KBM-7 (cell line): ENCODE measurements at regions not wholly inside any gene's neighbourhood (a gene's known extent, or its start where the extent isn't known, plus 50 kb on each side); places are given as distances from the start of the nearest gene placed in this dataset.

Experiments
- DNase-seq: peaks from one replicate; pipeline ENCODE4 v3.0.0-alpha.2; 2015
- in situ Hi-C: fragments of 300-500 bp; cut with MboI; formaldehyde crosslinking; loops from 2 replicates; pipeline ENCODE4 v1.14.3; 2020; ENCODE audit warnings: low sequenced_read_pairs, low pct_unique_long_range_greater_than_20kb, mixed read lengths

GRCh38 chr5:27311544-27311943 is 273.2 kb upstream of the CDH9 start:
- DNase-seq: no peak
- in situ Hi-C loops: no loop called here

DNA sequence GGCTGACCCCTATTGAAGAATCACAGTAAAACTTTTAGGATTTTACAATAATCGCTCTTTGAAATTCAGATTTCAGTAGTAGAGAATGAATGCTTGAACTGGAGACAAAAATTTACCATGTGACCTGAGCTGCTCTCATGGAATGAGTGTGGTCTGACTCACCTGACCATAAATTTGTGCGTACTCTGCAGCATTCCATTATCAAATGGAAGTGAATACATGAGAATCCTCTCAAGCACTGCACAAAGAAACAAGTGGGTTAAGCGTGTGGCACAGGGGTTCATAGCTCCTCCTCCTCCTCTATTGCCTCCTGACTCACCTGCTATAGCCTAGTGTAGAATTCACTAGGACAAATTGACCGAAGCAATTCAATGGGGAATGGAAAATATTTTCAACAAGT is 269.8 kb upstream of the CDH9 start:
- DNase-seq: no peak

DNA sequence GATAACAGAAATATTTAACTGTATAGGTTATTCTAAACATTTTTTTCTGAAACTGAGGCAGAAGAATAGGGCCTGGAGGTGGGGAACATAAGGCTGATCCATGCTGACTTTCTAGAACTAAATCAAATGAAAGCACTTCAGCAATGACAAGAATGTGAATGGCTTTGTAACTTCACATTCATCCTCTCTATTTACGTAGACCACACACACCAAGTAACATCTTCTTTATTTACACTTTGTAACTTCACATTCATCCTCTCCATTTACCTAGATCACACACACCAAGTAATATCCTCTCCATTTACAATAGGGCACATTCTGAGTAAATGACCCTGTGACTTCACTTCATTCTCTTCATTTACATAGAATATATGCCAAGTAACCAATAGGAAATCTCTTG is 251.8 kb upstream of the CDH9 start:
- DNase-seq: no peak

More for the DNA sequence above, 269.8 kb upstream of the CDH9 start:
- in situ Hi-C loops: no loop called here

GRCh38 chr5:27276119-27276518 is 237.7 kb upstream of the CDH9 start:
- no peak for DNase-seq
- in situ Hi-C loops: no loop called here

More for the DNA sequence above, 251.8 kb upstream of the CDH9 start:
- in situ Hi-C loops: no loop called here

DNA sequence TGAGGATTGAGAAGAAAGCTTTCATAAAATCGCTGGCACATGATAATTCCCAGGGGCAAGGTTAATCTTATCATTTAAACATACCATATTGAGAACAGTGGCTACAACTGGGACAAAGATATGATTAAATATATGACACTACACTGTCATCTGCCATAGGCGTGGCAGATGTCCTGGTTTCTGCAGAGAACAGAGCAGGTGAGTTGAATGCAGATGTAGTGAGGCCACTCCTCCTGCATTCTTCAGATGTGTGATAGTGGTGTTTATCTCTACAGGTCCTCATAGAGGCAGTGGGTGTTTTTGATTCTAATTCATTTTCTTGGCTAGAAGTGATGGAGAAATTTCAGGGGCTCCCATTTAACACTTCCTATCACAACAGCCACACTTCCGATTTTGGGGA is 237.0 kb upstream of the CDH9 start:
- no peak for DNase-seq
- in situ Hi-C loops: no loop called here

GRCh38 chr5:27269766-27270165 is 231.4 kb upstream of the CDH9 start:
- no peak for DNase-seq
- in situ Hi-C loops: no loop called here

DNA sequence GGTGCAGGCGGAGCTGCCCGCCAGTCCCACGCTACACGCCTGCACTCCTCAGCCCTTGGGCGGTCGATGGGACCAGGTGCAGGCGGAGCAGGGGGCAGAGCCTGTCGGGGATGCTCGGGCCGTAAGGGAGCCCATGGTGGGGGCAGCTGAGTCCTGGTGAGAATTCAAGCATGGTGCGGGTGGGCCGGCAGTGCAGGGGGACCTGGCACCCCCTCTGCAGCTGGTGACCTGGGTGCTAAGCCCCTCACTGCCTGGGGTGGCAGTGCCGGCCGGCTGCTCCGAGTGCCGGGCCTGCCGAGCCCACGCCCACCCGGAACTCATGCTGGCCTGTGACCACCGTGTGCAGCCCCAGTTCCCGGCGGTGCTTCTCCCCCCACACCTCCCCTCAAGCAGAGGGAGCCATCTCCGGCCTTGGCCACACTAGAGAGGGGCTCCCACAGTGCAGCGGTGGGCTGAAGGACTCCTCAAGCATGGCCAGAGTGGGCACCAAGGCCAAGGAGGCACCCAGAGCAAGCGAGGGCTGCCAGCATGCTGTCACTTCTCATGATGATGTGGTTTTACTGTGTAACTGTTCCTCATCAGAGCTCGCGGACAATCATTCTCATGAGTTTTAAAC is 228.9 kb upstream of the CDH9 start:
- no peak for DNase-seq
- in situ Hi-C loops: no loop called here

- in situ Hi-C loops: no loop called here
- no peak for DNase-seq
Measured at GRCh38 chr5:27266184-27266583, 227.8 kb upstream of the CDH9 start.

- DNase-seq: no peak
- in situ Hi-C loops: no loop called here
Measured at GRCh38 chr5:27257696-27258095, 219.3 kb upstream of the CDH9 start.

GRCh38 chr5:27252911-27253310 is 214.5 kb upstream of the CDH9 start:
- DNase-seq: no peak
- in situ Hi-C loops: no loop called here

GRCh38 chr5:27242258-27242626 is 203.9 kb upstream of the CDH9 start:
- in situ Hi-C loops: no loop called here
- DNase-seq: no peak

DNA sequence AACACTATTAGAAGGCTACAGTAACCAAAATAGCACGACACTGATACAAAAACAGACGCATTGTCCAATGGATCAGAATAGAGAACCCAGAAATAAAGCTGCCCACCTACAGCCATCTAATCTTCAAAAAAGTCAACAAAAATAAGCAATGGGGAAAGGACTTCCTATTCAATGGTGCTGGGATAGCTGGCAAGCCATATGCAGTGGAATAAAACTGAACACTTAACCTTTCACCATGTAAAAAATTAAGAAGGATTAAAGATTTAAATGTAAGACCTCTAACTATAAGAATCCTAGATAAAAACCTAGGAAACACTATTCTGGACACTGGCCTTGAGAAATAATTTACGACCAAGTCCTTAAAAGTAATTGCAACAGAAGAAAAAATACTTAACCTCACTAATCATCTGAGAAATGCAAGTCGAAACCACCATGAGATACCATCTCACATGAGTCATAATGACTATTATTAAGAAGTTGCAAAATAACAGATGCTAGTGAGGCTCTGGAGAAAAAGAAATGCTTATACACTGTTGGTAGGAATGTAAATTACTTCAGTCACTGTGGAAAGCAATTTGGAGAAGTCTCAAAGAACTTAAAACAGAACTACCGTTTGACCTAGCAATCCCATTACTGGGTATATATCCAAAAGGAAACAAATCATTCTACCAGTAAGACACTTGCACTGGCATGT is 203.3 kb upstream of the CDH9 start:
- in situ Hi-C loops: no loop called here
- DNase-seq: no peak

GRCh38 chr5:27240791-27241190 is 202.4 kb upstream of the CDH9 start:
- in situ Hi-C loops: no loop called here
- DNase-seq: no peak

DNA sequence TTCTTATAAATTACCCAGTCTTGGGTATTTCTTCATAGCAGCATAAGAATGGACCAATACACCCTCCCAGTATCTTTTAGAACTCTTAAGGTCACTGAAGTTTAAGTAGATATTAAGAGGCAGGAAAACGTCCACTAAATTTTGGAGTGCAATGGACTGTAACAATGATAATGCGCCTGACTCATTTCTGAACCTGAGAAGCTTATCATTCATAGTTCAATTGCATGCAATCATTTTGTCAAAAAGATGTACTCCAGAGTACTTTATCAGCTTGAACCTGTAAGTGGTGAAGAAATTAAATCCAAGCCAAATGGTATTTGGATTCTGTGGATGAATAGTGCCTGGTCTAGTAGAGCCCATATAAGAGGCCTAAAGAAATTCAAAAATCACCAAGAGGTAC is 196.5 kb upstream of the CDH9 start:
- in situ Hi-C loops: no loop called here

DNA sequence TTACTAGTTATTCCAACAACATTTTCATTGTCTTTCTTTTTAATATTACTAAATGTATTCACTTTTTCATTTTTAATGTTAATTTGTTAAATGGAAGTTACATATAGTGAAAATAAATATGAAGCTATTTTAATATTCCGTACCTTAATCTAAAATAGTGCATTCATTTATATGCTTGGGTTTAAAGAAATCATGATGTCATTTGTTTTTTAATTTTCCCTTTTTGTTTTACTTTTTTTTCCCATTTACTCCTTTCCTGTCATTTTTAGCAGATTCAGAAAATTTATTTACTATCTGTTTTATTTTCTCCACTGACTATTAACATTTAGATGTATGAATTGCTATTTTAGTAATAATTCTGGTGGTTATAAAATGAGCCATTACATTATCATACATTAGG is 183.0 kb upstream of the CDH9 start:
- in situ Hi-C loops: no loop called here
- no peak for DNase-seq

More for the DNA sequence above, 196.5 kb upstream of the CDH9 start:
- DNase-seq: no peak

DNA sequence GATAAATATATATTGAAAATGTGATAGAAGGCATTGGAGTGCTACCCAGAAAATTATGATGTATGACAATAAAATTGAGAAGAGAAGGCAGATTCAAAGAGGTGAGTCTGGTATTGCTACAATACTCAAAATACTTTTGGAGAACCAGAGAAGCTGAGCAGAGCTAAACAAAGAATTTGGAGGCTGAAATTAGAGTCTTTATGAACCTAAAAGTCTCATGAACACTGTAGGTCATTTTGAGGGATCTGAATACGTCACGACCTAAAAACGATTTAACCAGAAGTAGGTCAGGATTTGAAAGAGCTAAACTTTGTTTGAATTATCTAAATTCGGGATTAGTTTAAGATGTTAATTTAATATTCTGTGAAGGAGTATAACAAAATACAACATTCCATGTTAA is 182.4 kb upstream of the CDH9 start:
- in situ Hi-C loops: no loop called here
- no peak for DNase-seq

GRCh38 chr5:27217977-27218376 is 179.6 kb upstream of the CDH9 start:
- no peak for DNase-seq
- in situ Hi-C loops: no loop called here

DNA sequence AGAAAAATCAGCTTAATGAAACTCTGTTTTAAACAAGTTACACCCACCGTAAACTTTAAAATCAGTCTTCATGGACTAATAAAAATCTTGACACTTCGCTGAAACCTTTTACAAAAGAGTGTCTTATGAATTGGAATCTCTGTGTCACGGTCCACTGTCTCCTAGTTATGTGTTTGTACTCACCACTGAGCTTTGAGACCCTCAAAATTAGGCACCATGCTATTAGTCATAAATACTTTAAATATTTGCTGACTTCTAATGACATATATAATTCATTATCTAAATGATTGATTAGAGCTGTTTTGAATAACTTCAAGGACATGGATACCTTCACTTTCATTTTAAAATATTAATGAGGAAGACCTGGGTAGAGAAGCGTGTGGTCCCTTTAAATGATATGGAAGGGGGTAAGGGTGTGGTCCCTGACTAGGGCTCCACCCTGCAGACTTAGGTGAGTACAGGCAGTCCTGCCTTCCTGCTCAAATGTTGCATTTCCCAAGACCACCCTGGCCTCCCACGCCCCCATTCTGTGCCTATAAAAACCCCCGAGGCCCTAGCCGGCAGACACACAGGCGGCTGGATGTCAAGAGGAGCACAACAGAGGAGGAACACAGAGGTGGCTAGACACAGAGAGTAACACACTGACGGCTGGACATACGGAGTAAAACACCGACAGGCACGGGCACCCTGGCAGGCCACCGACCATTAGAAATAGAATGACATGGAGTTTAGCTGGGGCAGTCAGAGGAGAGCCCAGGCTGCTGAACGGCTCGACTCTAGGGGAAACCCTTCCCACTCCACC is 179.0 kb upstream of the CDH9 start:
- in situ Hi-C loops: no loop called here
- no peak for DNase-seq

DNA sequence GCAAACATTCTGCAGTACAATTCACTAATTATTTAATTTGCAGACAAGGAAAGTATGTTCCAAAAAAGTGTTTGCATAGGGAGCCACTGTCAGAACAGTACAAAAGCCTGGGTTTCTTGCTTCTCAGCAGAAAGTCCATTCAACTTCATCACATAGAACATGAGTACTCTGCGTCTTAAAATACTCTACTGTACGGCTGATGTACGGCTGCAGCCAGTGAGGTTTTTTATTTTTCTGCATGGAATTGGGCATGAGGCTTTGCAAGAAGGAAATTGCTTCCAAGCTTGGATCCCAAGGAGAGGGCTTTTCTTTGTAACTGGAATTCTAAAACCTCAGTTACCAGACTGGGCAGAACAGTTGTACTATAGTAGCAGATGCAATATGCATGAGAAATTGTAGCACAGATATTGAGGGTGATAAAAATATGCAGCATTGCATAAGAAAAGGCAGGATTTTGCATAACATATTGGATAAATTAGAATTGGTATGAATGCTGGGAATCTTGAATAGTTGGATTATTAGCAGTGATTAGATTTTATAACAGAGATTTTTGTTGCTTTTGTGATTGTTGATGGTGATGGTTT is 178.1 kb upstream of the CDH9 start:
- no peak for DNase-seq
- in situ Hi-C loops: no loop called here

- DNase-seq: no peak
- in situ Hi-C loops: no loop called here
Measured at GRCh38 chr5:27208051-27208450, 169.7 kb upstream of the CDH9 start.
